ENCODE measurements at regions not wholly inside any gene's neighbourhood (a gene's known extent, or its start where the extent isn't known, plus 50 kb on each side); places are given as distances from the start of the nearest gene placed in this dataset.

DNA sequence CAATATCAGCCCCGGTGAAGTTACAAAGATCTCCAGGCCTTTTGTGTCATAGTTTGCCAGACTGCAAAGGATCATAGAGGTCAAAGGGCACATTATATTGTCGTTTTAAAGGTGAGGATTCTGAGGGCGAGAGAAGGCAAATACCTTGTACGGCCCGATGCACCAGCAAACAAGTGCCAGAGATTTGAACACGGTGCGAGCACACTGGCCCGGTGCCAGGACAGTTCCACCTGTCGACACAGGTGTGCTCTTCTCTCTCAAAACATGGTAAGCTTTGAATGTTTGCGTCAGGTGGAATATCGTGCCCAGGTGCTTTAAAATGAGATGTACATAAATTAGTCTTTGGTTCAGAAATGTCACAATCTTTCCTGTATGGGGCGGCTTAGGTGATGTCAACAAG lies 776.1 kb upstream of the ID2 start:
- TF ChIP-seq, protein P1, sequence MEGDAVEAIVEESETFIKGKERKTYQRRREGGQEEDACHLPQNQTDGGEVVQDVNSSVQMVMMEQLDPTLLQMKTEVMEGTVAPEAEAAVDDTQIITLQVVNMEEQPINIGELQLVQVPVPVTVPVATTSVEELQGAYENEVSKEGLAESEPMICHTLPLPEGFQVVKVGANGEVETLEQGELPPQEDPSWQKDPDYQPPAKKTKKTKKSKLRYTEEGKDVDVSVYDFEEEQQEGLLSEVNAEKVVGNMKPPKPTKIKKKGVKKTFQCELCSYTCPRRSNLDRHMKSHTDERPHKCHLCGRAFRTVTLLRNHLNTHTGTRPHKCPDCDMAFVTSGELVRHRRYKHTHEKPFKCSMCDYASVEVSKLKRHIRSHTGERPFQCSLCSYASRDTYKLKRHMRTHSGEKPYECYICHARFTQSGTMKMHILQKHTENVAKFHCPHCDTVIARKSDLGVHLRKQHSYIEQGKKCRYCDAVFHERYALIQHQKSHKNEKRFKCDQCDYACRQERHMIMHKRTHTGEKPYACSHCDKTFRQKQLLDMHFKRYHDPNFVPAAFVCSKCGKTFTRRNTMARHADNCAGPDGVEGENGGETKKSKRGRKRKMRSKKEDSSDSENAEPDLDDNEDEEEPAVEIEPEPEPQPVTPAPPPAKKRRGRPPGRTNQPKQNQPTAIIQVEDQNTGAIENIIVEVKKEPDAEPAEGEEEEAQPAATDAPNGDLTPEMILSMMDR (IDR thresholded peaks at IDR 0.05; ENCODE audit: control insufficient read depth, extremely low read depth, insufficient read depth), result no peak
- H3K4me3 ChIP-seq (ENCODE audit: low read depth, low read length), result no peak overlapping the region
- DNase-seq (ENCODE audit: low read depth), result no peak

DNA sequence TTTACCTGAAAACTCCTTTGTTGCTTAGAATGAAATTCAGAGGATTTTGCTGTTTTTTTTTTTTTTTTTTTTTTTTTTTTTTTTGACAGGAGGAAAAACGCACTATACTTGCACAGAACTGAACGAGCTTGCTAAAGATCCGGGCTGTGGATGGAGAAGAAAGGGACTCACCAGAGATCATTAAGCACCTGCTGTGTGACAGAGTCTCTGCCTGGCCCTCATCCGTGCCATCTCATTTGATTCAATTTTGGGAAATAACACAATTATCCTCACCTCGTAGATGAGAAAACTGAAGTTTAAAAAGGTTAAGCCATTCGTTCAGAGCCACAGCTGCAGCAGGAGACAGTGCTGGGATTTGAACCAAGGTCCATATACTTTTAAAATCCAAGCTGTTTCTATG lies 775.4 kb upstream of the ID2 start:
- no peak overlapping the region for H3K4me3 ChIP-seq (ENCODE audit: low read depth, low read length)
- TF ChIP-seq, protein P1 (IDR thresholded peaks at IDR 0.05; ENCODE audit: control insufficient read depth, extremely low read depth, insufficient read depth), result no peak
- no peak for DNase-seq (ENCODE audit: low read depth)

DNA sequence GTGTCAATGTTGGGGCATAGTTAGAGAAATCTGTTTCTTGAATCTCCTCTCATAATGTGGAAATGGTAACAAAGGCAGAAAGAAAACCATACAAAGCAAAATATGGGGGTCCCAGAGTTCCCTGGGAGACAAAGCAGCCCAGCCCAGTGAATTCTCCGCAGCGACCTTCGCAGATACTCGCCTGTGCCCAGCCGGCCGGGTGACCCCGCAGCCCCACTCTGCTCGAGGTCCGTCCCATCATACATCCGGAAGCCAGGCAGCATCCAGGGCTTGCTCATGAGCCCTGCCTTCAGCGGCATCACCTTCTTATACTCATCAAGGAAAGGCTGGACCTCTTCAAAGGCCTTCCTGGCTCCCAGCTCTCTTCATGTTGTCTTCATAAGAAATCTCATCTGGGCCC lies 774.8 kb upstream of the ID2 start:
- DNase-seq (ENCODE audit: low read depth), result no peak
- TF ChIP-seq, protein P1 (IDR thresholded peaks at IDR 0.05; ENCODE audit: control insufficient read depth, extremely low read depth, insufficient read depth), result no peak
- H3K4me3 ChIP-seq (ENCODE audit: low read depth, low read length), result no peak overlapping the region

GRCh38 chr2:7910752-7911151 lies 771.1 kb upstream of the ID2 start:
- no peak overlapping the region for H3K4me3 ChIP-seq (ENCODE audit: low read depth, low read length)
- no peak for DNase-seq (ENCODE audit: low read depth)
- TF ChIP-seq, protein P1 (IDR thresholded peaks at IDR 0.05; ENCODE audit: control insufficient read depth, extremely low read depth, insufficient read depth), result no peak

- DNase-seq (ENCODE audit: low read depth), result no peak
- H3K4me3 ChIP-seq (ENCODE audit: low read depth, low read length), result no peak overlapping the region
- TF ChIP-seq, protein P1 (IDR thresholded peaks at IDR 0.05; ENCODE audit: control insufficient read depth, extremely low read depth, insufficient read depth), result no peak
These were observed 770.7 kb upstream of the ID2 start for GRCh38 chr2:7911196-7911595.

- TF ChIP-seq, protein P1 (IDR thresholded peaks at IDR 0.05; ENCODE audit: control insufficient read depth, extremely low read depth, insufficient read depth), result no peak
- no peak for DNase-seq (ENCODE audit: low read depth)
- H3K4me3 ChIP-seq (ENCODE audit: low read depth, low read length), result no peak overlapping the region
These were observed 767.9 kb upstream of the ID2 start for GRCh38 chr2:7913974-7914373.

DNA sequence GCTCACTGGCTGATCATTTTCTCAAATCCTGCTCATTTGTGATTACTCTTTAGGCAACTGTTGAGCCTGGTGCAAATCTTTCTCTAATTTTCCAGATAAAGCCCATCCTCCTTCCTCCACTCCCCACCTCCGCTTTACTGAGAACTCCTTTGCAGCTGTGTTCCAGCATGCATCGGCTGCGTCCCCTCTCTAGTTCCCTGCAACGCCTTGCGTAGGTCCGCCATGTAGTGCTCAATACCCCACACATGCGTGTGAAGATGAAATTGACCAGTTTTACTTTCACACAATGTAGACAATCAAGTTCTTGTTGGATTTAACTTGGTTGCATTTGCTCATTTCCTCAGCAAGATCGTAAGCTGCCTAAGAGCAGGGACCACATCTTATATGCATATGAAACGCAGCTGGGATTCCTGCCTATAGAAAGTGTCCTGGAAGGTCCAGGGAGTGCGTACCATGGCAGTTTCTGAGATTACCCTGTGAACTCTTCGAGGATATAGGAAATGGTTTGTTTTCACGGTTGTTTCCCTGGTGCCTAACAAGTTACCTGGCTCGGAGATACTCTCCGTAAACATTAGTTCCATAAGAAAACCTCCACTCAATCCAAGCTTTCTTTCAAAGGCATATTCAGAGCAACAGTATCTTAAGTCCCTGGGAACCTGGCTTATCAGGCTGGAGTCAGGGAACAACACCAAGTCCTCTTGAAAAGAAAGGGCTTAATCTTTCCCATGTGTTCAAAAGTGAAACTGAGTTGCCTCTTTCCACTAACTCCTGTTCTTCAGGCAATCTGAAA lies 766.4 kb upstream of the ID2 start:
- TF ChIP-seq, protein P1 (IDR thresholded peaks at IDR 0.05; ENCODE audit: control insufficient read depth, extremely low read depth, insufficient read depth), result no peak
- no peak for DNase-seq (ENCODE audit: low read depth)

More for the DNA sequence above, 766.4 kb upstream of the ID2 start:
- H3K4me3 ChIP-seq (ENCODE audit: low read depth, low read length), result no peak overlapping the region
